ENCODE measurements at regions not wholly inside any gene's neighbourhood (a gene's known extent, or its start where the extent isn't known, plus 50 kb on each side); places are given as distances from the start of the nearest gene placed in this dataset.
A peak's percentile ranks its signal among the peaks of the same experiment; 100 is the strongest.
"Not testable (repeated sequence)": the region's sequence is repeated elsewhere in the genome, so short reads cannot be mapped to it uniquely, and the experiment has no call there.

DNA sequence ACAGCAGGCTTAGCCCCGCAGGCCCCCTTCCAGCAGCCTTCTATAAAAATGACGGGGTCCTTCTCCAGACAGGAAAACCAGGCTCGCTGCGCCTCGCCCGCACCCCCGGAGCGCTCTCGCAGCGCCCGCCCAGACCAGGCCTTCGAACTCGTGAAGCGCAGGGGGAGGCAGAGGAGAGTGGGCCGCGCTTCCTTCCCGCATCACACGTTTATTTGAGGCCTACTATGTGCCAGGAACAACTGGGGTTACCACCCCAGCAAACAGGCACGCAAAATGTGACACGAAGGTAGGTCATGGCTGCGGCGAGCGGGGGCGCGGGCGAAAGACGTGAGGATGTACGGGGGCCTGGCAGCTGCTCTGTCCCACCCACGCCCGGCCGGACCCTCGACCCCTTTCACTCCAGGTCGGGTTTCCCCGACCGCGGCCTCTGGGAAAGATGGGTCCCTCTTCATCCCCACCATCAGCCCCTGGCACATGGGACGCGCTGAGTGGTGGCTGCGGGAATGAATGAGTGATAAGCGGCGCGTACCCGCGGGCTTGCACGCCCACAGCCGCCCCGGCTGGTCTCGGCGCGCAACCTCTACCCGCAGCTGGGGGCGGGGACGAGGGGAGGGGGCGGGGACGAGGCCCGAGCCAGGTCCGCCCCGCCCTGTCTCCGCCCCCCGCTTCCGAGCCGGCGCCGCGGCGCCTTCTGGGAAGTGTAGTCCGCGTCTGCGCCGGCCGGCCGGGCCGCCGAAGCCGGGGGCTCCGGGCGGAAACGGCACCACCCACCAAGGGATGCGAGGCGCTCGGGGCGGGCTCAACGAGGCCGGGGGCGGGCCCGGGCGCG, 59.1 kb downstream of the ZNF467 start:
- FAIRE-seq (no peak), DNase-seq (ENCODE audit: low spot score) (peak; percentile 76)

GRCh38 chr7:149713731-149714068, 59.7 kb downstream of the ZNF467 start:
- no peak for FAIRE-seq

GRCh38 chr7:149713061-149713730, 60.2 kb downstream of the ZNF467 start:
- no peak for DNase-seq (ENCODE audit: low spot score)
- FAIRE-seq, result no peak

More at GRCh38 chr7:149713731-149714068, 59.7 kb downstream of the ZNF467 start:
- no peak for DNase-seq (ENCODE audit: low spot score)

- DNase-seq (ENCODE audit: low spot score) (no peak), FAIRE-seq (no peak)
Measured at GRCh38 chr7:149708026-149708425, 65.4 kb downstream of the ZNF467 start.

DNA sequence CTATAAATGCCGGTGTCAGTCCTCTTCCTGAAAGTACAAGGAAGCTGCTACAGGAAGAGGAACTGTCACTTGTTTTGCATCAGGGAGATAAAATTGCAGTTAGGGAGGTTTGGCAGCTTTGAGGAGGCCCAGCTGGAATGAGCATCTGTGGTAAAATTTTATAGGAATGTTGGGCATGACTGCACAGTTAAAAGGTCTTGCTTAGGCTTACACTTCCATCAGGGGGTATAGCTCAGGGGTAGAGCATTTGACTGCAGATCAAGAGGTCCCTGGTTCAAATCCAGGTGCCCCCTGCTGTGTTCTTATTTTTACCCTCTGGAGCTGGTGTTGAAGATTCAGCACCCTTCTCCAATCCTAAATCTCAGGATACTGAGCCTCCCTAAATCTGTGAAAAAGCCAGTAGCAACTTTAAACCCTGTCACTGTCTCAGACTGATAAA, 65.9 kb downstream of the ZNF467 start:
- DNase-seq (ENCODE audit: low spot score), result peak; percentile 49
- FAIRE-seq, result no peak

DNA sequence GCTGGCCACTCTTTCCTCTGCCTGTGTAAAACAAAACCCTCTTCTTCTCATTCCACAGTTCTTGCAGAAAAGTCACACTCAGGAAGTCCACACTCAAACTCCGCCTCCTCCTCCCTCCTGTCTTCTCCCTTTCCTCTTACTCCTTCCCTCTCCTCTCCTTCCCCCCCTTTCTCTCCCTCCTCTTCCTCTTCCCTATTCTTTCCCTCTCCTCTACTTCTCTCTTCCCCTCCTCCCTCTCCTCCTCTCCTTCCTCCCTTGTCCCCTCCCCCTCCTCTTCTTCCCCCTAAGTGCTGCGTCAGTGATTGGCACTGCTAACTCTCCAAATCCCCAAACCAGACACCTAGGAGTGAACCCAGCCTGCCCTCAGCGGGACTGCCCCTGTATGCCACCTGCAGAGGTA, 67.0 kb downstream of the ZNF467 start:
- DNase-seq (ENCODE audit: low spot score) (no peak), FAIRE-seq (no peak)

DNA sequence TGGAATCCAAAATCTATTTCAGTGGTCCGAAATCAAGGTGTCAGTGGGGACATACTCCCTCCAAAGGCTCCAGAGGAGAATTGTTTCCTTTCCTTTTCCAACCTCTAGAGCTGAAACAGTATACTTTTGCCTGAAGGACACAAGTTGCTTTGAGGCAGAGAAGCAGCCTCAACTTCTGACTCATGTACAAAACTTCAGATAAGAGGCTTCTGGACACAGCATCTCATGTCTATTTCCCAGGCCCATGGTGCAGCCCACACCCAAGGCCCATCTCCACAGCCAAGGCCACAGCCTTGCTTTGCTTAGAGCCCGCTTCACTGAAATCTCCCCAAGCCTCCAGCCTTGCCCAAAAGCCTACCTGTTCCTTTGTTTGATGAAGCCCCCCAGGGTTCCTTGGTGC, 68.9 kb downstream of the ZNF467 start:
- FAIRE-seq (no peak), DNase-seq (ENCODE audit: low spot score) (no peak)

GRCh38 chr7:149703044-149703650, 70.2 kb downstream of the ZNF467 start:
- DNase-seq (ENCODE audit: low spot score) (no peak), FAIRE-seq (no peak)

DNA sequence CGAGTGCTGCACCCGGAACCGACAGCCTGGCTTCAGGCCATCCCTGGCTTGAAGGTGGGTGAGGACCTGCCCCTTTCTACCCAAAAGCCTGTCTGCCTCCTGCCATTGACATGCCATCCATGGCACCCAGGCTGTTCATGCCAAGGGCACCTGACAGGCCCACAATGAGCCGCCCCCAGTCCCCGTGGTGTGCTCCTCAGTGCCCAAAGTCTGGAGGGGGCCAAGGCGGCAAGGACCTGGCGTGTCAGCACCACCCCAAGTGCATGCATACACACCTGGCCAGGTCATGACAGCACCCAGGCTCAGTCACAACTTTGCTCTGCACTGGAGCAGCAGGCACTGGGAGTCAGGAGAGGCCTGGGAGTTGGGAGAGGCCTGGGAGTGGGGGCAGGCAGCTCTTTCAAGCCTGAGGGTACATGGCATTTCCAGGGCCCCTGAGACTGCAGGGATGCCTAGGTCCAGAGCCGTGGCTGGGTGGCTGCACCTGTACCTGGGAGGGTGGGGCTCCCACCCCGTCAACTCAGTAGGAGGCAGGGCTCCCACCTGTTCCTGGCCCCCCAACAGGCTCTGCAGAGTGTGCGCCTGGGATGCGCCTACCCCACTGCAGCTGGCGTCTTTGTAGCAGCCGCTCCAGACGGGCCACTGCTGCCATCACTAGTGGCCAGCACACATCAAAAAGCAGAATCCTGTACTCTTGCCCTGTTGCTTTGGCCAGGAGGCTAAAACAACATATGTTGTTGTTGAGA, 71.7 kb downstream of the ZNF467 start:
- no peak for FAIRE-seq
- DNase-seq (ENCODE audit: low spot score), result no peak

GRCh38 chr7:149697767-149698166, 75.6 kb downstream of the ZNF467 start:
- not testable (repeated sequence) for FAIRE-seq; DNase-seq (ENCODE audit: low spot score)

GRCh38 chr7:149696280-149696679, 77.1 kb downstream of the ZNF467 start:
- no peak for FAIRE-seq
- no peak for DNase-seq (ENCODE audit: low spot score)

DNA sequence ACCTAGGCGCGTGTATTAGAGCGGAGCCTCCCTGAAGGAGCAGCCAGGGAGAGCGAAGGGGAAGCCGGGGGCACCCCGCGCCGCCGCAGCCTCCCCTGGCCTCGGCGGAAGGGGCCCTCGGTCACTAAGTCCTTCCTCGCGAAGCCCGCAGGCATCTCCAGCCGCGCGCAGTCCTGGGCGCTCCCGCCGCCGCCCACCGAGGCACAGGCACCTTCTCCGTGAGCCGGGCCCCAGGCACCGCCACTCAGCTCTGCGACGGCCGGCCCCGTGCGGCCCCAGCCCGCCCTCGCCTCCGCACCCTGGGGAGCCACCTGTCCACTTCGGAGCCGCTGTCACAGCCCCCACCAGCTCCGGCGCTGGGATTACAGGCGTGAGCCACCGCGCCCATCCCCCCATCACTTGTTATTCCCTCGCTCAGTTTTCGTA, 80.8 kb downstream of the ZNF467 start:
- DNase-seq (ENCODE audit: low spot score), result no peak
- no peak for FAIRE-seq

DNA sequence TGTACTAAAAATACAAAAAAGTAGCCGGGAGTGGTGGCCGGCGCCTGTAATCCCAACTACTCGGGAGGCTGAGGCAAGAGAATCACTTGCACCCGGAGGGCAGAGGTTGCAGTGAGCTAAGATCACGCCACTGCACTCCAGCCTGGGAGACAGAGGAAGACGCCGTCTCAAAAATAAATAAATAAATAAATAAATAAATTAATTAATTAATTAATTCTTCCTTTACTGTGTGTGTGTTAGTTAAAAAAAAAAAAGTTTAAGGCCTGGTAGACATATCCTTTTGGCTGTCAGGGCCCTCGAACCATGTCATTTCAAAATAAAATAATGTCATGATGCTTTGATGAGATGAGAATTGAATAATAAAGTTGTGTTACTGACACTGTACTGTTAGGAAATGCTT, 81.3 kb downstream of the ZNF467 start:
- no peak for DNase-seq (ENCODE audit: low spot score)
- FAIRE-seq, result no peak

GRCh38 chr7:149690688-149691446, 82.5 kb downstream of the ZNF467 start:
- DNase-seq (ENCODE audit: low spot score) (peak; percentile 91), FAIRE-seq (peak; percentile 59)

DNA sequence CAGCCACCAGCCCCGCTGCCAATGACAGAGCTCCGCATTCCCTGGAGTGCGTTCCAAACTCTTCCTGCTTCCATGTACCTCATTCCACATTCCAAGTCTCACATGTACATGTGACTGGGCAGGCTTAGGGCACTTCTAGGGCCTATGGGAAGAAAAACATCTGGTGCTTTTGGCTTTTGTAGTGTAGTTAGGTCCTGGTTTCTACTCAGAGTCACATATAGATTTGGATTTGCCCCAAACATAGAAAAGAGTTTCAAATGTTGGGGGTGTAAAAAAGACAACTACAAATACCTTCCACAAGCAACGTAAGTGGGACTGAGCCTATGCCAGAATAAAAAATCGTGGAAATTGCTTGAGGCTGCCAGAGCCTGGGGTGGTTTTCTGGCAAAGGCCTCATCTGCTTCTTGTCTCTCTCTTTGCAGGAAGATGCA, 84.1 kb downstream of the ZNF467 start:
- DNase-seq (ENCODE audit: low spot score) (no peak), FAIRE-seq (no peak)

GRCh38 chr7:149688836-149689235, 84.6 kb downstream of the ZNF467 start:
- DNase-seq (ENCODE audit: low spot score) (no peak), FAIRE-seq (no peak)

GRCh38 chr7:149687820-149688219, 85.6 kb downstream of the ZNF467 start:
- not testable (repeated sequence) for FAIRE-seq; DNase-seq (ENCODE audit: low spot score)

- FAIRE-seq, result no peak
- no peak for DNase-seq (ENCODE audit: low spot score)
Measured at GRCh38 chr7:149686449-149686848, 86.9 kb downstream of the ZNF467 start.

DNA sequence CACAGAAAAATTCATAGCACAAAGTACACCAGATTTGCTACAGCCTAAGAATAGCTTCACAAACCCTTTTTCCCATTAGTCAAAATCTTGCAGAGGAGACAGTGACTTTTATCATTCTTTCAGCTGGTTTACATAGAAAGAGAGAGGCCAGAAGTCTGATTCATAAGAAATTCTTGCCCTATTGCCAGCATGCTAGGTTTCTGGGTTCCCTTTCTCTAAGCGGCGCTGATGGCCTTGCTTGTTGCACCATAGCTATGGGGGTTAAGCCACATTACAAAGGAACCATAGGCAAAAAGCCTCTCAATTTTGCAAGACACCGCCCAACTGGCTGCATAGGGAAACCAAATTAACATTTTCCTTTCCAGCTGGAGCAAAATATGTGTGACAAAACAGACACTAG, 87.4 kb downstream of the ZNF467 start:
- no peak for DNase-seq (ENCODE audit: low spot score)

DNA sequence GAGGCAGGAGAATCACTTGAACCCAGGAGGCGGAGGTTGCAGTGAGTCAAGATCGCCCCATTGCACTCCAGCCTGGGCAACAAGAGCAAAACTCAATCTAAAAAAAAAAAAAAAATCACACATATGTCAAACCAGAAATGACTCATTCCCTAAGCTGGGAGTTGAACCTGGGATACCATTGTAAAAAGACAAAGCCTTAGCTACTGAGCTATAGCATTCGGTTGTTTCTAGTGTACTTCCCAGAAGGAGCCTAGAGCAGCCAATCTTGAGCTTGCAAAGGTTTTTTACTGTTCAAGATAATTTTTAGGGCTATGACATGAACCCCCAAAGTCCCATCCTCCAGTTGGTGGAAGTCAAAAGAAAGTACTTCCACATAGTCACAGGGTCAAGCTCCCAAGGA, 87.9 kb downstream of the ZNF467 start:
- no peak for FAIRE-seq
- DNase-seq (ENCODE audit: low spot score), result no peak

More for the DNA sequence above, 87.4 kb downstream of the ZNF467 start:
- no peak for FAIRE-seq

DNA sequence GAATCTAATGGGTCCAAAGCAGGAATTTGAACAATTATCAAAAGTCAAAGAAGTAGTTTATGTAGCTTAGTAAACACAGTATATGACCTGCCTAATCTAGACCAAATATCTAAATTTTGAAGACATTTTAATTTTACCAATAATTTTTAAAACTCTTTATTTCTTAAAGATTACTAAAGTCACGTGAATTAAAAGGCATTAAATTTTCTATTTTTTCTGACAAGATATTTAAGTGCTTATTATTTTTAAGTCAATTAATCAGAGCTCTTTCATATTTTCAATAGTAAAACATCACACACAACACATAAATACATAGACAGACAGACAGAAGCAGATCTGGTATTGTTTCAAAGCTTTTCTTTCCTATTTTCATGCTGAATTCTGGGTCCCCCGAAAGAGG, 89.5 kb downstream of the ZNF467 start:
- no peak for DNase-seq (ENCODE audit: low spot score)
- peak; percentile 38 for FAIRE-seq
